ENCODE measurements at regions not wholly inside any gene's neighbourhood (a gene's known extent, or its start where the extent isn't known, plus 50 kb on each side); places are given as distances from the start of the nearest gene placed in this dataset.

GRCh38 chr16:35177851-35178250 is 1718.4 kb downstream of the TP53TG3F start (continued):
- TF ChIP-seq TSHZ1 (tag by site-specific recombination; IDR thresholded peaks at IDR 0.05; ENCODE audit: borderline replicate concordance) (no peak), ZNF692 (tag by site-specific recombination; IDR thresholded peaks at IDR 0.05) (no peak), WT1 (tag by site-specific recombination; IDR thresholded peaks at IDR 0.05) (no peak), ZBTB20 (tag by site-specific recombination; IDR thresholded peaks at IDR 0.05) (no peak), GLI2 (tag by site-specific recombination; IDR thresholded peaks at IDR 0.05; ENCODE audit: borderline replicate concordance, low read depth) (no peak), ZSCAN4 (tag by site-specific recombination; IDR thresholded peaks at IDR 0.05) (no peak), ZNF341 (tag by site-specific recombination; IDR thresholded peaks at IDR 0.05; ENCODE audit: low read depth) (no peak), ZNF146 (tag by site-specific recombination; IDR thresholded peaks at IDR 0.05) (no peak), ZNF677 (tag by site-specific recombination; IDR thresholded peaks at IDR 0.05) (no peak), PRDM4 (tag by site-specific recombination; IDR thresholded peaks at IDR 0.05) (no peak), BCL11A (tag by site-specific recombination; IDR thresholded peaks at IDR 0.05; ENCODE audit: low read depth) (no peak)

- Histone ChIP-seq H3K9me3 (ENCODE audit: control insufficient read depth, insufficient read depth, low read depth, low read length) (no peaks in the 10 kb centered on the region), H3K27ac (ENCODE audit: extremely low read depth, low read depth, low read length) (no peak overlapping the region), H3K36me3 (ENCODE audit: control insufficient read depth in 2 of 2, insufficient read depth in 1 of 2, low read length in 2 of 2) (no peaks in the 10 kb centered on the region), H3K4me1 (ENCODE audit: control insufficient read depth, insufficient read depth, low read length) (no peaks in the 10 kb centered on the region), H3K4me3 (ENCODE audit: low read depth, low read length) (no peak overlapping the region)
- ChIA-PET CTCF (no interaction called here), POLR2A (no interaction called here)
- TF ChIP-seq ZNF514 (tag by site-specific recombination; IDR thresholded peaks at IDR 0.05) (no peak), SCRT1 (tag by site-specific recombination; IDR thresholded peaks at IDR 0.05; ENCODE audit: borderline replicate concordance) (no peak), ZFP69B (tag by site-specific recombination; IDR thresholded peaks at IDR 0.05) (no peak), PRDM1 (tag by site-specific recombination; IDR thresholded peaks at IDR 0.05) (no peak), KLF8 (tag by site-specific recombination; IDR thresholded peaks at IDR 0.05) (no peak), ATF2 (tag by site-specific recombination; IDR thresholded peaks at IDR 0.05; ENCODE audit: low read depth) (no peak), ZNF24 (tag by site-specific recombination; IDR thresholded peaks at IDR 0.05) (no peak), ZIC2 (tag by site-specific recombination; IDR thresholded peaks at IDR 0.05) (no peak), HIC1 (tag by site-specific recombination; IDR thresholded peaks at IDR 0.05) (no peak), MZF1 (tag by site-specific recombination; IDR thresholded peaks at IDR 0.05; ENCODE audit: borderline replicate concordance) (no peak), ZNF654 (tag by site-specific recombination; IDR thresholded peaks at IDR 0.05; ENCODE audit: low read depth) (no peak), ZNF146 (tag by site-specific recombination; IDR thresholded peaks at IDR 0.05) (no peak), ZBTB49 (tag by site-specific recombination; IDR thresholded peaks at IDR 0.05; ENCODE audit: low read depth) (no peak)
These were observed 1721.6 kb downstream of the TP53TG3F start for GRCh38 chr16:35180970-35181369.
